HepG2 (cell line): ENCODE measurements at regions not wholly inside any gene's neighbourhood (a gene's known extent, or its start where the extent isn't known, plus 50 kb on each side); places are given as distances from the start of the nearest gene placed in this dataset.
A peak's percentile ranks its signal among the peaks of the same experiment; 100 is the strongest.

ENCODE experiments used
- ATAC-seq: fragments of 200-7000 bp; cut with Tn5 transposase; 3 replicates; pipeline ENCODE4 v1.9.1; 2020; ENCODE audit warnings: mild to moderate bottlenecking, moderate library complexity
- BruUV-seq: library from RNA; stranded (reverse); fragments of 400-500 nt; replicated peaks from 2 replicates; lab custom pipeline; 2021; lab: Mats Ljungman, UMichigan
- CTCF ChIA-PET: fragments of 300-600 bp; formaldehyde crosslinking; extraction: SDS; loops from one replicate; lab custom pipeline; 2021; ENCODE audit warnings: low total read pairs, inconsistent platforms, low intra/inter-chr PET ratio; lab: Yijun Ruan, JAX
- POLR2A ChIA-PET: fragments of 350-600 bp; sonication (Branson Sonifier 250); formaldehyde crosslinking; loops from one replicate; lab custom pipeline; 2020; ENCODE audit warnings: antibody characterized with exemption, inconsistent platforms; lab: Yijun Ruan, JAX
- DNase-seq: peaks from one replicate; pipeline ENCODE4 v3.0.0-alpha.2; 2015; ENCODE audit warnings: low spot score
- FAIRE-seq: peaks from 3 replicates; lab custom pipeline; 2011; peaks lifted over from hg19 to GRCh38; lab: Jason Lieb, UNC
- H2AFZ ChIP-seq: one replicate; pipeline ENCODE4 v1.6.1; 2011; ENCODE audit warnings: low read length, inconsistent platforms
- H3K27ac ChIP-seq: fragments of 300-600 bp; 3 replicates; pipeline ENCODE4 v1.8.0; 2011; ENCODE audit warnings: mixed run types, mild to moderate bottlenecking, mixed read lengths, low read length, inconsistent platforms; ENCODE audit not compliant: insufficient read depth; ENCODE audit errors: extremely low read length
- H3K27me3 ChIP-seq, 2 experiments: fragments of 200-600 bp in 1 of 2; 2 replicates in 1 of 2; 3 replicates in 1 of 2; pipeline versions ENCODE4 v1.6.0 to v1.8.0; 2011; ENCODE audit warnings: low read length in 2 of 2, mild to moderate bottlenecking in 2 of 2, moderate library complexity in 2 of 2, inconsistent platforms in 1 of 2; ENCODE audit not compliant: insufficient read depth in 2 of 2, control insufficient read depth in 1 of 2
- H3K36me3 ChIP-seq, 2 experiments: fragments of 200-600 bp in 1 of 2; replicated peaks in 1 of 2; 2 replicates in 1 of 2; 3 replicates in 1 of 2; pipeline versions ENCODE4 v1.5.1 to v1.8.0; 2011; ENCODE audit warnings: low read length in 2 of 2, inconsistent platforms in 1 of 2; ENCODE audit not compliant: insufficient read depth in 2 of 2, control insufficient read depth in 1 of 2
- H3K4me1 ChIP-seq: 2 replicates; pipeline ENCODE4 v1.5.1; 2012; ENCODE audit warnings: low read length, inconsistent platforms; ENCODE audit not compliant: insufficient read depth
- H3K4me2 ChIP-seq: 2 replicates; pipeline ENCODE4 v1.6.0; 2011; ENCODE audit warnings: low read depth, low read length, inconsistent platforms
- H3K4me3 ChIP-seq, 3 experiments: fragments of 200-600 bp in 1 of 3; sonication (generic), shearing (Covaris generic) in 1 of 3; replicated peaks in 1 of 3; 2 replicates each; pipeline ENCODE4 v1.5.1; 2011 to 2016; ENCODE audit warnings: low read length in 3 of 3, inconsistent platforms in 2 of 3, low read depth in 2 of 3, mild to moderate bottlenecking in 2 of 3, control low read depth in 1 of 3, mixed read lengths in 1 of 3; ENCODE audit not compliant: insufficient read depth in 1 of 3
- H3K79me2 ChIP-seq: one replicate; pipeline ENCODE4 v1.6.1; 2011; ENCODE audit warnings: low read length, inconsistent platforms; ENCODE audit not compliant: insufficient read depth
- H3K9ac ChIP-seq: 2 replicates; pipeline ENCODE4 v1.6.0; 2011; ENCODE audit warnings: mild to moderate bottlenecking, low read depth, low read length, inconsistent platforms; ENCODE audit not compliant: insufficient read depth
- H3K9me3 ChIP-seq: 2 replicates; pipeline ENCODE4 v1.5.1; 2012; ENCODE audit warnings: mild to moderate bottlenecking, low read length
- H4K20me1 ChIP-seq: 2 replicates; pipeline ENCODE4 v1.6.0; 2011; ENCODE audit warnings: inconsistent platforms, mild to moderate bottlenecking, low read length, moderate library complexity; ENCODE audit not compliant: insufficient read depth
- BATF2 ChIP-seq: sonication (generic); formaldehyde crosslinking; IDR thresholded peaks from 2 replicates; pipeline ENCODE4 v1.8.0; 2022; ENCODE audit warnings: mild to moderate bottlenecking, missing genetic modification reagents, moderate library complexity
- CEBPB ChIP-seq: IDR thresholded peaks from 2 replicates; pipeline ENCODE4 v1.6.1; 2011; ENCODE audit warnings: low read depth, low read length, improper control_type of control experiment, borderline replicate concordance
- SMARCC2 ChIP-seq: fragments of 450-650 bp; IDR thresholded peaks from 2 replicates; pipeline ENCODE4 v1.6.1; 2017; ENCODE audit warnings: antibody characterized with exemption, mild to moderate bottlenecking
- ZFYVE20 ChIP-seq: sonication (generic); formaldehyde crosslinking; IDR thresholded peaks from 2 replicates; pipeline ENCODE4 v1.8.0; 2023; ENCODE audit warnings: low read depth, mild to moderate bottlenecking, moderate library complexity, missing genetic modification reagents, borderline replicate concordance
- ZNF121 ChIP-seq: sonication (generic); formaldehyde crosslinking; IDR thresholded peaks from 2 replicates; pipeline ENCODE4 v1.5.0; 2020; ENCODE audit warnings: mild to moderate bottlenecking, missing genetic modification reagents
- WGBS: methylation state at CpG from one replicate; pipeline ENCODE4 v1.1.6; 2017; ENCODE audit warnings: low lambda C conversion rate; 5-methylcytosine and 5-hydroxymethylcytosine counted together
- in situ Hi-C: cut with HindIII; loops from 2 replicates; pipeline ENCODE4 v1.10.0; 2017; ENCODE audit warnings: low pct_unique_long_range_greater_than_20kb; ENCODE audit not compliant: extremely low pct_ligation_motif_present
- intact Hi-C: fragments of 100-400 bp; cut with micrococcal nuclease; formaldehyde crosslinking; loops from one replicate; pipeline ENCODE4 v1.10.0; 2022; ENCODE audit not compliant: unreplicated experiment

- H2AFZ ChIP-seq, result no peak overlapping the region
- no peaks in the 10 kb centered on the region for H3K36me3 ChIP-seq
- TF ChIP-seq BATF2 (CRISPR knock-in tag) (no peak), ZNF121 (CRISPR knock-in tag) (no peak)
- TF ChIP-seq, all 625 proteins: peak for 0
- DNase-seq (no peak), ATAC-seq (no peak), FAIRE-seq (no peak)
- Histone ChIP-seq H3K79me2 (no peaks in the 10 kb centered on the region), H3K27me3 (no peaks in the 10 kb centered on the region), H3K27ac (no peak overlapping the region), H3K4me3 (no peak overlapping the region), H3K4me1 (no peaks in the 10 kb centered on the region), H3K9ac (no peak overlapping the region), H3K4me2 (no peak overlapping the region), H4K20me1 (no peaks in the 10 kb centered on the region), H3K9me3 (no peaks in the 10 kb centered on the region)
- CTCF ChIA-PET, result no interaction called here
- intact Hi-C loops, result no loop called here
- WGBS, result 0% methylated on average over 1 of the region's 1 CpG
- BruUV-seq, result no TSS peak
- POLR2A ChIA-PET, result no interaction called here
- in situ Hi-C loops, result no loop called here
Observed at GRCh38 chr12:43072431-43072830, 479.6 kb downstream of the ADAMTS20 start.

GRCh38 chr12:43069768-43070221, 480.2 kb upstream of the PRICKLE1 start:
- intact Hi-C loops, result loop anchor here (10.0 kb wide), 1 partner anchor 55 kb away; no protein-coding TSS in a partner anchor
- ChIA-PET POLR2A (no interaction called here), CTCF (no interaction called here)
- Histone ChIP-seq H4K20me1 (no peaks in the 10 kb centered on the region), H3K4me1 (no peaks in the 10 kb centered on the region), H3K9me3 (no peaks in the 10 kb centered on the region), H3K27ac (no peak overlapping the region), H3K9ac (no peak overlapping the region), H3K4me2 (no peak overlapping the region), H3K4me3 (no peak overlapping the region), H3K79me2 (no peaks in the 10 kb centered on the region), H2AFZ (no peak overlapping the region), H3K27me3 (no peaks in the 10 kb centered on the region), H3K36me3 (no peaks in the 10 kb centered on the region)
- DNase-seq (no peak), FAIRE-seq (no peak), ATAC-seq (no peak)
- 1% methylated on average over 5 of the region's 5 CpGs for WGBS
- BruUV-seq, result no TSS peak
- no peak for TF ChIP-seq ZFYVE20 (CRISPR knock-in tag)
- TF ChIP-seq CEBPB, result peak; percentile 15; the same call in 1 of the 2 replicates
- no peak for TF ChIP-seq SMARCC2
- in situ Hi-C loops, result no loop called here
